Fibroblast of the aortic adventitia (primary cell): ENCODE measurements at regions not wholly inside any gene's neighbourhood (a gene's known extent, or its start where the extent isn't known, plus 50 kb on each side); places are given as distances from the start of the nearest gene placed in this dataset.

Experiments
- DNase-seq: peaks from one replicate; pipeline ENCODE4 v3.0.0-alpha.2; 2010; ENCODE audit warnings: low read depth
- H3K4me3 ChIP-seq: 2 replicates; pipeline ENCODE4 v1.5.1; 2011; ENCODE audit warnings: low read depth, mild to moderate bottlenecking, control low read depth, low read length, moderate library complexity
- TF ChIP-seq, protein P1 (sequence below): IDR thresholded peaks from 2 replicates; pipeline ENCODE4 v1.5.1; 2011; ENCODE audit warnings: mild to moderate bottlenecking, low read length, control low read depth, inconsistent platforms; ENCODE audit not compliant: insufficient read depth

DNA sequence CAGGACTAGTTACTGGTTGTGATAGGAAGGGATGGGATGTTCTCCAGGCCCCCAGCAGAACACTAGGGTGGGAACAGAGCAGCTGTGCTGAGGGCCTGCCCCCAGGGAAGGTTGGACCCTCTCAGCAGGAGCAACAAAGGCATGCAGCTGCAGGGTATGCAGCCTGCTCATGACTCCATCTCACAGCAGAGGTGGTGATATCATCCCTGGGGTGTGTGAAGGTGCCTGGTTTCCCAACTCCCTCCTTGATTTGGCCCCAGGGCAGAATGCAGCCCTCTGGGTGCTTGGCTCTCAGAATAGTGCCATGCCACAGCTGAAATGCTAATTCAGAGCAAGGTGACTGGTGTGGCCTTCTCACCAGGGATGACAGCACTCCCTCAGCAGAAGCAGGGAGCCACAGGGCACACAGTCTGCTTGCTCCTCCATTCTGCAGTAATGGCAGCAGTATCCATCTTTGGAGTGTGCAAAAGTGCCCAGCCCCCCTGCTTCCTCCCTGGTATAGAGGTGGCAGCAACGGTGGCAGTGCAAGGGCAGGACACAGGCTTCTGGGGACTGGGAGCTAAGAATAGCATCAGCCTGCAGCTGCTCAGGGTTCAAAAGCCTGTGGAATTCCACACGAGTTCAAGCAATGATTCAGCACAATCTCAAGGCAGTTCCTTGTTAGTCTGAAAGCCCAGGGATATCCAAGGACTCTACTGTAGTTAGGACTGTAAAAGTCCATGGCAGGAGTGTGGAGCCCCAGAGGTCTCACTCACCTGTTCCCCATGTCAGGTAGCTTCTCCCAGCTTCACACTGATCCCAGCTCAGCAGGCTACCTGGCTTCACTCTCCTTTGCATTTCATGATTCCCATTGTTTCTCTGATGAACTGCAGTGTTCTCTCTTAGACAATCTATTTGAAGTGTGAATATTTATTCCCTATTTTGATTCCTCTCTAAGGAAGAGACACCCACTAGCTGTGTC lies 298.1 kb upstream of the FOXG1 start:
- peak; percentile 1 for DNase-seq
- TF ChIP-seq, protein P1, sequence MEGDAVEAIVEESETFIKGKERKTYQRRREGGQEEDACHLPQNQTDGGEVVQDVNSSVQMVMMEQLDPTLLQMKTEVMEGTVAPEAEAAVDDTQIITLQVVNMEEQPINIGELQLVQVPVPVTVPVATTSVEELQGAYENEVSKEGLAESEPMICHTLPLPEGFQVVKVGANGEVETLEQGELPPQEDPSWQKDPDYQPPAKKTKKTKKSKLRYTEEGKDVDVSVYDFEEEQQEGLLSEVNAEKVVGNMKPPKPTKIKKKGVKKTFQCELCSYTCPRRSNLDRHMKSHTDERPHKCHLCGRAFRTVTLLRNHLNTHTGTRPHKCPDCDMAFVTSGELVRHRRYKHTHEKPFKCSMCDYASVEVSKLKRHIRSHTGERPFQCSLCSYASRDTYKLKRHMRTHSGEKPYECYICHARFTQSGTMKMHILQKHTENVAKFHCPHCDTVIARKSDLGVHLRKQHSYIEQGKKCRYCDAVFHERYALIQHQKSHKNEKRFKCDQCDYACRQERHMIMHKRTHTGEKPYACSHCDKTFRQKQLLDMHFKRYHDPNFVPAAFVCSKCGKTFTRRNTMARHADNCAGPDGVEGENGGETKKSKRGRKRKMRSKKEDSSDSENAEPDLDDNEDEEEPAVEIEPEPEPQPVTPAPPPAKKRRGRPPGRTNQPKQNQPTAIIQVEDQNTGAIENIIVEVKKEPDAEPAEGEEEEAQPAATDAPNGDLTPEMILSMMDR: no peak
- no peak overlapping the region for H3K4me3 ChIP-seq

DNA sequence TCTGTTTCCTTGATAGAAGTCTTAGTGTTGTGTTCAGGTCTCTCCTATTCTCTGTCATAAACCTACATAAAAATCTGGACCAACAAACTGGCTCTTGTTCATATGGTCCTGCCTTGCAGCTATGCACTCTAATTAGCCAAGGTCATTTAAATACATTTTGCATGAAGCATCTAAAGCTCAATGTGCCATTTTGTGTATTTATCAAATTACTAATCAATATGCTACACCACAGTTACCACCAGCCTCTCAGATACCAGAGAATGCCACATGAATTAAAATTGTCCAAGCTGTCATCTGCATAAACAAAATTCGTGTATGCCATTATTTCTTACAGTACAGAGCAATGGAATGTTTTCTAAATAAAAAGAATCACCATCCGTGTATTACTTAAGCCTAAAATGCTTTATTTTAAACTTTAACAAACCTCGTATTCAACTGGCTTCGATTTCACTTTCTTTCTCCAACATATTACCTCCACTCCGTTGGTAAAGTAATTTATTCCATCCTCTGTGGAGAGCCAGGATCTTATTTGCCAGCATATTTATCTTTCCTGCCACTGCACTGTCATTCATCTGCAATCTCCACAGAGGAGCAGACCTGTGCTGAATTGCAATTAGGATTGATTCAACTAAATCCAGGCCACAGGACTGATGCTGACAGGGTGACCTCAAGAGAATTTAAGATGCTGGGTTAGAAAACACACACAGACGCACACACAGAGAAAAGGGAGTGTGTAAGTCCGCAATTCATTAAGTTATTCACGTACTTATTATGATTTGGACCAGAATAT lies 284.1 kb upstream of the FOXG1 start:
- TF ChIP-seq, protein P1: no peak
- DNase-seq: no peak
- H3K4me3 ChIP-seq: no peak overlapping the region

DNA sequence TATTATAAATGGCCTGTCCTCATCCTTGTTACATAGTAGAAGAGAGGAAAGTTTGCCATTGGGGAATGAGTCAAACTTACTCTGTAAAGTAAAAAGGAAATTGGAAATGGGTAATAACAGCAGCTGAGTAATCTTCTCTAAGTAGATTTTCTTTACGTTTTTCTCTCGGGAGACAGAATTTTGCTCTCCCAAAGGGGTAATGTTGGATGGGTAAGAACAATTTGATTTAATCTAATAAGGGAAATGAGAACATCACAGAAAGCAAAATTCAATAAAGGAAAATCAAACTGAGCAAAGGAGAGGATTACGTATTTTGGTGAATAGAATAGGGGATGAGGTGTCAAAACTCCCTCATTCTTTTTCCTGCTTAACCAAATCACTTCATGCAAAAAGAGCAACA lies 283.1 kb upstream of the FOXG1 start:
- no peak for DNase-seq
- TF ChIP-seq, protein P1: no peak
- no peak overlapping the region for H3K4me3 ChIP-seq

DNA sequence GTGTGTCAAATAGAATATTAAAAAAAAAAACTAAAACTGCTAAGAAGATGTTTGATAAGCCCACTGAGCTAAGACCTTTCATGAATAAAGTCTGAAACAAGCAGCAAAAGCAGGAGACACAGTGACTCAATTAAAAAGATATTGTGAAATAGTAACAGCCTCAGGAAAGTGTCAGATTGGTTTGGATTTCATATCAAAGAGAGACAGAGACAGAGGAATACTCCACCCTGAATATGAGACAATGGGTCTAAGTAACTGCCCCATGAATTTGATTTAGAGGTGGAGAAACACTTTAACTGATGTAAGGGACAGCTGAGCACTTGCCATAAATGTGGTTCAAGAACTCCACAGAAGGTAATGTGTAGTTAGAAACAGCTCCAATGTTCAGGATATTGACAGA lies 277.9 kb upstream of the FOXG1 start:
- no peak for DNase-seq
- no peak overlapping the region for H3K4me3 ChIP-seq
- TF ChIP-seq, protein P1: no peak

DNA sequence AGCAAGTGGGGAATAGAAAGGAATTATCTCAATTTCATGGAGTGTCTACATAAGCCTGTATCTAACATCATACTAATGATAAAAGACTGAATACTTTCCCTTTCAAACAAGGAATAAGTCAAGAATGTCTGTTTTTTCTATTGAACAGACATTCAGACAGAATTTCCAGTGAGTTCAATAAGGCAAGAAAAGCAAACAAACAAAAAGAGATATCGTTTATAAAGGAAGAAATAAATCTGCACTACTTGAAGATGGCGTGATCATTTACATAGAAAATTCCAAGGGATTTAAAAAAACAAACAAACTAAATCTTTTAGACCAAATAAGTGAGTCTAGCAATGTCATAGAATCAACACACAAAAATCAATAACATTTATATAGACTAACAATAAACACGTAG lies 273.1 kb upstream of the FOXG1 start:
- DNase-seq: no peak

DNA sequence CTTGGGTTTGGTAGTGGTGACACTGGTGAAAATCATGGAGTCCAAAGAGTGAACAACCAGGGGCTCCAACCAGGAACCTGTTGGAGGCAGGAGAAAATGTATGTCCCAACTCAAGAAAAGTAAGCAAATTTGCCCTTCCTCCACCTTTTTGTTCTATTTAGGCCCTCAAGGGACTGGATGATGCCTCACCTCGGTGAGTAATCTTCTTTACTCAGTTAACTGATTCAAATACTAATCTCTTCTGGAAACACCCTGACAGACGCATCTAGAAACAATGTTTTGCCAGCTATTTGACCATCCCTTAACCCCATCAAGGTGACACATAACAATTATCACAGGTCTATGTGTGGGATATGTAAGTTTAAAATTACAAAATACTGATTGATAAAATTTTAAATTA lies 272.4 kb upstream of the FOXG1 start:
- DNase-seq: peak; percentile 1
- no peak overlapping the region for H3K4me3 ChIP-seq
- TF ChIP-seq, protein P1: no peak

More for the DNA sequence above, 273.1 kb upstream of the FOXG1 start:
- H3K4me3 ChIP-seq: no peak overlapping the region
- TF ChIP-seq, protein P1: no peak
